Activated CD8-positive, alpha-beta memory T cell treated with anti-CD3 and anti-CD28 coated beads, Interleukin-2, amount 50 U/mL, for 48 hours (primary cell): ENCODE measurements at regions not wholly inside any gene's neighbourhood (a gene's known extent, or its start where the extent isn't known, plus 50 kb on each side); places are given as distances from the start of the nearest gene placed in this dataset.

Experiments used
- DNase-seq: peaks from one replicate; pipeline ENCODE4 v3.0.0-alpha.2; 2020

DNA sequence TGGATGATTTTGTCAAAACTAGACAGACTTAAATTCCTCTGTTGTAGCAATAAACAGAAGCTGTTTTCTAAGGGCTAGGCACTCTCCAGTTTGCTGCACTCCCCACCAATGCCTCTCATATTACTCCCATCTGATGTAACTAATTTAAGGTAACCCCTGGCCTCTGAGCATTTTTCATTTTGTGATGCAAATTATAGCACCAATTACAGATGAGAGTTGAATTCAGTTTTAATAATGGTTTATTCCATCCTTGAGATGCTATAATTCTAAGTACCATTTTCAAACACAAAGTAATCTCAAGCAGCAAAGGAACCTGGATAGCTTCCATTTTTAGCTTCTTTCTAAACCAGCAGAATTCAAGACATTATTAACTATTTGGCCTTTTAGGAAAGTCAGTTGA lies 280.4 kb upstream of the DAB1 start:
- DNase-seq = no peak

DNA sequence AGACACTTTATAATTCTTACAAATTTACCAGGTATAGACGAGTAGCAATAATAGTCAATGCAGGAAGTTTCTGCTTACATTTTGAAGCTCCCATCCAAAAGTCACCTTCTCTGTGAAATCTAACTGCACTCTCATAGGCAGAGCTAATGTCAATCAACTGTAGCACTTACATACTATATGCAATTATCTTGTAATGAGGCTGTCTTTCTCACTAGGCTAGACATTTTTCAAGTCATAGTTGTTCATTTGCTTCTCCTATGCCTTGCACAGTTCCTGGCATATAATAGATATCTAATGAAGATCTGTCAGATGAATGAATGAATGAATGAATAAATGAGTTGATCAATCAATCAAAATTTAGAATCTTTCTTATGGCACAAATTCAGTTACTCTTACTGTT lies 273.0 kb upstream of the DAB1 start:
- DNase-seq = no peak

DNA sequence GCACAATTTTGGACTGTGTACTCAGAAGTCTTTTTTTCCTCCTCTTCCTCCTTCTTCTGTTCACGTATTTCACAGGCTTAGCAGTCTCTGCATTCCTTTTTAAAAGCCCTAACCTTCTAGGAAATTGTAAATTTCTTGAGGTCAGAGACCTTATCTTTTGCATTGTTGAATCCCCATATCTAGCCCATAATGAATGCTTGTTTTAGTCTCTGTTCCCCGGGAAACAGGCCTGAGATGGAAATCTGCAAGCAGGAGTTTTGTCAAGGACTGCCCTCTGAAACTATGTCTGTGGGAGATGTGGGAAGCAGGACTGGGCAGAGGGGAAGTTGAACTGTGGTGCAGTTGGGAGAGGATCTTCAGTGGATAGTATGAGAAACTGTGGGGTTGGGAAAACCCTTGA lies 272.2 kb upstream of the DAB1 start:
- DNase-seq = no peak

DNA sequence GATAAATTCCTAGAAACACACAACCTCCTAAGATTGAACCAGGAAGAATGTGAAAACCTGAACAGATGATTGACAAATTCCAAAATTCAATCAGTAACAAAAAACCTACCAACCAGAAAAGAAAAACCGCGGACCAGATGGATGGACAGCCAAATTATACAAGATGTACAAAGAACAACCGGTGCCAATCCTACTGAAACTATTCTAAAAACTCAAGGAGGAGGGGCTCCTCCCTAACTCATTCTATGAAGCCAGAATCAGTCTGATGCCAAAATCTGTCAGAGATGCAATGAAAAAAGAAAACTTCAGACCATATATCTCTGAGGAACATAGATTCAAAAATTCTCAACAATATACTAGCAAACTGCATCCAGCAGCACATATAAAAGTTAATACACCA lies 262.4 kb upstream of the DAB1 start:
- DNase-seq = no peak

DNA sequence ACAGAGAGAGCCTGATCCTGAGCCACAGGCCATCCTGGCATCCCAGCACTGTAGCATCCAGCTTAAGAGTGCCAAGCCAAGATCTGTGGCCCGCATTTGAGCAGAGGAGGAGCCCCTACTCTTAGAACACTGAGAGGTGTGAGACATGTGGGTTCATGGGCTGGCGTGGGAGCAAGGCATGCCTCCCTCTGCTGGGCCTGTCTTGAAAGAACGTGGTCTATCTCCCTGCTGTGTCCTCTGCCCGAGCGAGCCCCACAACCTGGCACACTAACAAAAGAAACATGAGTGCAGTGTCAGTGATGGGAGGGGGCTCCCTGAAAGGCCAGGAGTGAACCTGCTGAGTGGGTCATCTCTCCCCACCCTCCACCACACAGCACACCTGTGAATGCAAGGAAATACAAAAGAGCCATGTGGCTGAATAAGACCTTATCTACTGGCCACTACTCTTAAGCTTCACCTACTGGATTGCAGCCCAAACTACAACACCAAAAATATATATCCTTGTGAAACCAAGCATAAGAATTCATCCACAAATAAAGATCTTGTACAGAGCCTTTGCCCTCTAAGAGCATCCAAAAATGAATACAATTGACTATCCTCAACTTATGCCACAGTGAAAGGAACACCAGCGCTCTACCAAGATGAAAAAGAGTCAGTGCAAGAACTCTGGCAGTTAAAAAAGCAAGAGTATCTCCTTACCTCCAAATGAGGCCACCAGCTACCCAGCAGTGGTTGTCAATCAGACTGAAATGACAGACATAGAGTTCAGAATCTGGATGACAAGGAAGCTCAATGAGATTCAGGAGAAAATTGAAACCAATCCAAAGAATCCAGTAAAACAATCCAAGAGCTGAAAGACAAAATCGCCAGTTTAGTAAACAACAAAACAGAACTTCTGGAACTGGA lies 259.4 kb upstream of the DAB1 start:
- DNase-seq = no peak

DNA sequence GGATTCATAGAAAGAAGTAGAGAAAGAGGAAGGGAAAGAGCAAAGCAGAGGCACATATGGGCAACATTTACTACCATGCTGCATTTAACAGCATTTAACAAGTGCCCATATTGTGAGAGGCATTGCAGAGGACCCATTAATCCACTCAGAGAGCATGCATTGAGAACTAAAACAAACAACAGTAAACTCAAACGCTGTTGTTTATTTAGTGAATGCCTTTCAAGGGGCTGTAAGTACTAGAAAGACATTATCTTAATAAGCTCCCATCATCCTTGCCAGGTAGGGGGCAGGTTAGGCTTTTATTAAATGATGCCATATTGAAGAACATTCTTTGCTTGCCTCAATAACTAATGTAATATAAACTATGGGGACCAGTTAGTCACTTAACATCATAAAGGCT lies 254.3 kb upstream of the DAB1 start:
- DNase-seq = no peak

DNA sequence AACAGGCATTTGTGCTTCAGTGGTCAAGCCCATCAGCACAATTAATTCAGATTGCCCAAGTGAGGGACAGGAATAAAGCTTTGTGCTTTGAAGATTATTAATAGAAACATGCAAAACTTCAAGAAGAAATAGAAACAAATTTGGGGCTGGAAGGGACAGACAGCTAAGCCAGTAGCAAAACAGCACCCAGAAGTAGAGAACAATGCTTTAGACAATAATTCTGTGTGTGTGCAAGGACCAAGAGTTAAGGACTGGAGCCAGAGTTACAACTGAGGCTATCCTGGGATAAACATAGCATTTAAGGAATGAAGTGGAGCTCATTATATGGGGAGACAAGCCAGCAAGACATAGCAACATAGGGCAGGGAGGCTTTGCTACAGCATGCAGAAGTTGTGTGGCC lies 251.9 kb upstream of the DAB1 start:
- no peak for DNase-seq

DNA sequence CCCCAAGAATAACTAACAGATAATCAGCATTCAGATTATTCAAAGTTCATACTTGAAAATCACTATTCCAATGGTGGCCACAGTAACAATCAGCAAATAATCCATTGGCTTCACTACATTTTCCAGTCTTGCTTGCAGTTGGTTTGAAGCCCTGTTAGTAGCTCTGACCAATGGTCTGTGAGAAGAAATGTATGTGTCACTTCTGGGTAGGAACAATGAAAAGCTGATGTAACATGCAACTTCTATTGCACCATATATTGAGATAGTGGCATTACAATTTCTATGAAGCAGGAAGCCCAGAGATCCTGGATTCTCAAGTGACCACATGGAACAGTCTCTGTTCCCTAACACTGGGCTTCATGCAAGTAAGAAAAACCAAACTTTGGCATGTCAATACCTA lies 250.9 kb upstream of the DAB1 start:
- no peak for DNase-seq

DNA sequence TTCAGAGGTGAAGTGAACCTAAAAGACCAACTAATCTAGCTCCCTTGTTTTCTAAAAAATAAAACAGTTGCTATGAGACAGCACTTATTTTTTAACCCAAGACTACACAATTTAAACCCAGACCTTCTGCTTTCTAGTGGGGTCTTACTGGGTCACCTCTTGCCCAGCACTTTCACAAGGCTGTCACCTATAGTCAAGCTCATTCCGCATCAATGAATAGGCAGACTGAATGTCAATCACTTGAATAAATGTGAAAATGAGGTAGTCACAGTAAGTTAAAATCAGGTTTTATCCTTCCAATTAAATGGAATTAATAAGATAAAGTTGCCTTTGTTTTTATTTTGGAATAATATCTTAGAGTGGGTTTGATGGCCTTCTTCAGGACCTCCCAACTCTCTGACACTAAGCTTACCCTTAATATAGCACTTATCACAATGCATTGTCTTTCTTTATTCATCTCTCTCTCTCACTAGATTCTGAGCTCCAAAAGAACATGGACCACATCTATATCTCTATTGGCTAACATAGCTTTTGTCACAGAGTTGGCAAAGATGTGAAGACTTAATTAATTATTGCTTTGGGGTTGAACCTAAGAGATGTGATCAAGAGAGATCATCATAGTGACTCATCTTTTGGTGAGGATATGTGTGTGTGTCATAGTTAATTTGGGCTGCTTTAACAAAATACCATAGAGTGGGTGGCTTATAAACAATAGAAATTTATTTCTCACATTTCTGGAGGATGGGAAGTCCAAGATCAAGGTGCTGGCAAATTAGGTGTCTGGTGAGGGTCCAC lies 248.7 kb upstream of the DAB1 start:
- no peak for DNase-seq

DNA sequence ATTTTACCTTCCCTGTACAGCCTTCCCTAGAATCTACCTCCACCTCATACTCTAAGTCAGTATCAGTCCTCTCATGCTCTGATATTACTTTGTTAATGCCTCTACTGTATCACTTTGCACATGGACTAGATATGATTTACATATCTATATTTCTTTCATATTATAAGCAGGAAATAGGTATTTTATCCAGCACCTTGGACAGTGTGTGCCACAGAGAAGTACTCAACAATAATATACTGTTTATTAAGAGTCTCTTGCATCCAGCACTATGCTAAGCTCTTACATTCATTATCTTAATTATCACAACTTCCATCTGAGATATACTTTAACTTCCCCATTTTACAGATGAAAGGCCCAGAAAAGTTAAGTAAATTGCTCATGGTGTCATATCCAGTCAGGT lies 247.9 kb upstream of the DAB1 start:
- no peak for DNase-seq

DNA sequence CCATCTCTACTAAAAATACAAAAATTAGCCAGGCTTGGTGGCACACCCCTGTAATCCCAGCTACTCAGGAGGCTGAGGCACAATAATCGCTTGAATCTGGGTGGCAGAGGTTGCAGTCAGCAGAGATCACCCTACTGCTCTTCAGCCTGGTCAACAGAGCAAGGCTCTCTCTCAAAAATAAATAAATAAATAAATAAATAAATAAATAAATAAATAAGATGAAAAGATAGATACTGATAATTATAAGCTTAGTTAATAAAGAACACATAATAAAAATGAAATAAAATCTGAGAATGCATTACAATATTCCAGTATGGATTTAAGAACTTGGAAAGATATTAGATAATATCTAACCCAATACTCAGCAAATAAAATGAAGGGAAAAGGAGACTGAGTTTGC lies 235.9 kb upstream of the DAB1 start:
- DNase-seq = no peak

DNA sequence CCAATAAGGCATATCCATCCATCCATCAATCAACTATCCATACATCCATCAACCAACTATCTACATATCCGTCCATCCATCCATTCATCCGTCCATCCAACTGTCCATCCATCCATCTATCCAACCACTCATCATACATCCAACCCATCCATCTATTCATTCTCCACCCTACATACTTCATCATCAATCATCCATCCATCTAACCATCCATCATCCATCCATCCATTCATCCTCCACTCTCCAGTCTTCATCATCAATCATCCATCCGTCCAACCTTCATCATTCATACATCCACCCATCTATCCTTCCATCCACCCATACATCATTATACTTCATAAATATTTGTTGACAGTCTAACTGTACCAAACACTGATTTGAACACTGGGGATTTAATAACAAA lies 231.3 kb upstream of the DAB1 start:
- no peak for DNase-seq

DNA sequence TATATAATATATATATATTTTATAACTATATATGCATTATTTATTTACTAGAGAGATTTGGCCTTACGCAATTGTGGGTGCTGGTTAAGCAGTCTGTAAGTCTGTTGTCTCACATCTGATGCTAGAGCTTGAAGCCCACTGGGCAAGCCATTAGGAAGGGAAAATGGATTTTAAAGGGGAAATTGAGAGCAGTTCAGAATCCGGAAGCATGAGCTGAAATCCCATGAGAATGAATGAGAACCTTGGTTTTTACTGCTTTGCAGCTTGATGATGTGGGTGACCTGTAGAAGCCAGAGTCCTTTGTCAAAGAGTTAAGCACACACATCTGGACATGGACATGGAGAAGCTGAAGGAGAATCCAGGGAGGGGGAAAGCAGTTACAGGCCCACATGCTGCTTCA lies 220.8 kb upstream of the DAB1 start:
- DNase-seq = no peak

DNA sequence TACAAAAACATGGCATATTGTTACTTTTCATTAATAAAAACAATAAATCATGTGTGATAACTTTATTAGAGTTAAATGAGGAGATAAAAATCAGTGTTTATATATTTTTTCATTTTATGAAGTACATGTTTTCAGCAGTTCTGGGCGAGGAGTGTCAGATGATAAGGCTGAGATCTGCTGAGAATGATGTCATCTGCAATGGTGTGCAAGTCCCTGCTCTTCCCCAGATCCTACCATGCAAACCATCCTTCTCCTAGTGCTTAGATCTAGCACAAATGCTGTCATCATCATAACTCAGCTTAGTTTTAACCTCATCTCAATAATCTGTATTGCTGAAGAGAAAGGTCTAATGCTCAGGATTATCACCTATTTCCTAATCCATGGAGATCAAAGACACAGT lies 214.4 kb upstream of the DAB1 start:
- DNase-seq = no peak

DNA sequence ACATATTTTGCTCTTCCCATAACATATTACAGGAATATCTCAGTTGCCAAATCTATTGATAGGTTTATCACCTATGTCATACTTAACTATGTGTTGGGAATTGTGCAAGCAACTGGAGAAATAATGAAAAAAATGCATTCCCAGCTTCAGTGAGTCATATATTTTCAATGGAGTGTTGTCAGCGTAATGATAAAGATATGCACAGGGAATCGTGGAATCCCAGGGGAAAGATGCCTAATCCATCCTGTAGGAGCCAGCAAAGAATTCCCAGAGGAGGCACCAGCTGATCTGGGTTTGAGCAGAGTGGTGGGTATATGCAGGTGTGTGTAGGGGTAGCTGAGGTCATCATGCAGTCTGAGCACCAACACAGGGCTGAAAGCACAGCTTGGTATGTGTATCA lies 213.3 kb upstream of the DAB1 start:
- DNase-seq = no peak

DNA sequence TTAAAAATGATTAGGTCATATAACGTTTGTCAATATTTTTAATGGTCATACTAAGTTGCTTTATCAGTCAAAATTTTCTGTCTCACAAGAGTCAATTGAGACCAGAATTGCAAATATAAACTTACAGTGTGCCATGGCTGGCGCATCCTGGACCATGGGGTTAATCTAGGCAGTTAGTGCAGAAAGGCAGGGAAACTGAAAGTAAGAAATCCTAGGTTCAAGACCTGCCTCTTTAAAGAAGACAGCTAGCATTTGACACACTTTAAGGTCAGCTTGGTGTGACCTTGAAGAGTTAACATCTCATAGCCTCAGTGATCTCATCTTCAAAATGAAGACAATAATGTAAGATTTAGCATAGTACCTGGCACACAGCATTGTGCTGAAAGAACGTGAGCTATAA lies 210.0 kb upstream of the DAB1 start:
- DNase-seq = no peak

DNA sequence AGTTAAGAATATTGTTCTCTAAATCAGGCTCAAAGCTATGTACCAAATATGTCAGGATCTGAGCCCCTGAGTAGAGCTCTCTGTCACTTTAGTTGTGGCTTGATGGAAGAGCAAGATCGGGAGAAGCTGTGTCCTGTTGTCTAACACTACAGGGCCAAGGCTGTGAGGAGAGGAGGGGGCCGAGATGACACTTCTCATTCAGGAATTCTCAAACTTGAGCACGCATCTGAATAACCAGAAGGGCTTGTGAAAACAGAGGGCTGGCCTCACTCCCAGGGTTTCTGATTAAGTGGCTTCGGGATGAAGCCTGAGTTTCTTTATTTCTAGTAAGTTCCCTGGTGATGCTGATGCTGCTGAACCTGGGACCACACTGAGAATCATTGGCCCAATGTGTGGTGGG lies 209.2 kb upstream of the DAB1 start:
- DNase-seq = no peak

DNA sequence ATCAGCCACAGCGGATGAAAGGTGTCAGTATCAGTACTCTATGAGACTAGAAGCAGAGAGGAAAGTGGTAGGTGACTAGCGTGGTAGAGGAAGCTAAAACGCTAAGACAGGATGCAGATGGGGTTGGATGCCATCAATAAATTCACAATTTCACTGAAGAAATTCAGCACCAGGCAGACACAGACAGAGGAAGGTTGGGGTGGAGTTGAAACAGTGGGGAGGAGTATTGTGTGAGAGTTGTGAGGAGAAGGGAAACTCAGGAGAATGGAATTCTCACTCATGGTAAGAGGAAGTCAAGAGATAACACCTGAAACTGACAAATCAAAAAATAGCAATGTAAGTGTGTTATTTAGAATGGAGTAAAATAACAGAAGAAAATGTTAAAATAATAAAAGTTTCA lies 208.5 kb upstream of the DAB1 start:
- DNase-seq = no peak

DNA sequence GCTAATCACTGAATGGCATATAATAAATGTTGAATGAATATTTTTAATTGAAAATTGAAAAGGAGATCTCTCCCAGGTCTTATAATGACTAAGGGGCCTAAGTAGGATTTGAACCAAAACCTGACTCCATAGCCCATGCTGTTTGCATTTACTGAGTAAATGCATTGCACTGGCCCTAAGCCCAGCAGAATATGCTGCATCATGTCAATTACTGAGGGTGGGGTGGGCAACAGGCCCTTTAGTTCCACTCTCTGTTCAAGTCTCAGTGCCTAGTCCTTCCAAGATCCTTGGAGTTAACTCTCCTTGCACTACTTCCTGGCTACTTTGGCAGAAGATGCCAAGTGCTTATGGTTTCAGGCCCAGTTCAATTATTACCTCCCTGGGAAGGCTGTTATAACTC lies 203.8 kb upstream of the DAB1 start:
- no peak for DNase-seq

DNA sequence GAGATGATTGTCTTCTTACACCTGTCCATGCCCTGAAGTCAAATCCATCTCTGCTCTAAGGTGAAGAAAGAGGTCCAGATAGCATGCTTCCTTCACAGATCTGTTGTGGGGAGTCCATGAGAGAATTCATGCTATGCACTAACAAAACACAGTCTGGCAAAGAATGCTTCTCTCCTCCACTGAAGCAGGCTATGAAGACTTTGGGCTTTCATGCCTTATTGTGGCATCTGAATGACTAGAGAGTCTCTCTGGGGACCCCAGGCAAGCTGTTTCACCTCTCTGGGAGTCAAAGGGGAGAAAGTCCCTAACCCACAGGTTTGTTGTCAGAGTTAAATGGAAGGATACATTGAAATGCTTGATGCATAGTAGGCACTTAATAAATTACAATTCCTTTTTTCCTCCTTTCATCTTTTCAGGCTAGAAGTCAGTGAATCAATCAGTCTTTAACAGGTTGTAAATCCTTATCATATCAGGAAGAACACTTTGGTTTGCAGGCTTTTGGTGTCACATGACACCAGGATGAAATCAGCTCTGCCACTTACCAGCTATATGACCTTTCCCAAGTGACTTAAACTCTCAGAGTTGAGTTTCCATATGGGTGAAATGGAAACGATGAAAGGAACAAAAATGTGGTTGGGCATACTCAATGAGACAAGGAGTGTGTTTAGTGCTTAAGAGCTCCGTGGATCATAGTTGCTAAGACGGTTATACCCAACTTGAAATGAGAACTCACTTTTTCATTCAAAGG lies 200.1 kb upstream of the DAB1 start:
- DNase-seq = no peak

DNA sequence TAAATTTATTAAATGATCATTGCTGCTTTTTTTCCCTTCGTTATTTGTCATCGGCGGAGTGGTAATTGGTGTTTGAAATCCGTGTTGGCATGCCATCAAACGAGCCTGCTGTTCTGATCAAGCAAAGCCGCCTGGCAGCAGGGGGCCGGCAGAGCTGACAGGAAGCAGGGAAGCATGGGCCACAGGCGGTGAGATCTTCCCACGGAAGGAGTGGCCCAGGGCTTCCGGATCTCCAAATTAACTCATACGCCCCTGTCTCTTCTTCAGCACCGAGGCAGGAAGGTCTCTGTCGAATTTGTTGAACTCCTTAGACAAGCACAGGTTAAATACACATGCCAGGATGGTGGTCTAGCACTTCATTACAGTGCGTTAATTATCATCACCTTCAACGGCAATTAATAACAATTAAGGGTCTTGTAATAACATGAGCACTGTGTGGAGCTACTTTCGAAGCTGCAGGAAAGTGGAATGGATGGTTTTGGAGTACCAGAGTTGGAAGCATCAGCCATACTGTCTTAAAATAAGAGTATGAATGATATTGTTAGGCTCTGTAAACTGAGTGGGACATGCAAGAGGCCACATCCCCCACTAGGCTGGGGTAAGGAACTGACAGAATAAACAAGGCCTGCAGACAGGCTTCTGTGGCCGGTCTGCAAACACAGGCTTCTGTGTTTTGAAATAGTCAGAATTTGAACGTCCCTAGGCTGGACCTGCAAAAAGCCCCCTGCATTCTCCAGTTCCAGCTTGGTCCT lies 199.4 kb upstream of the DAB1 start:
- no peak for DNase-seq

DNA sequence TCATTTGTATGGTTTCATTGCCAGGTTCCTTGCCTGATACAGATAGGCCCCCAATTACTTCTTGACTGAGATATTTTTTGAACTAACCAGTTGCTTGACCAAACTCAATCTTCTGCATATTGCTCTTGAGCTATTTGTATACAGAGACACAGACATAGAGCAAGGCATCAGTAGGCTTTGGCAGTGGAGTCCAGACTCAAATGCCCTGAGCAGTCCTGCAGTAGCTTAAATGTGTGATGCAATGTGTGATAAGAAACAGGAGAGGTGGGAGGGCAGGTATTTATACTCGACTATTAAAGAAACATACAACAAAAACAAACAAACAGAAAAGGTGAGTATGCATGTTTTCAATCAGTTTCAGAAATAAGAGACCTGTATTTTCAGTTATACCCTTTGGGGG lies 197.9 kb upstream of the DAB1 start:
- DNase-seq = no peak

DNA sequence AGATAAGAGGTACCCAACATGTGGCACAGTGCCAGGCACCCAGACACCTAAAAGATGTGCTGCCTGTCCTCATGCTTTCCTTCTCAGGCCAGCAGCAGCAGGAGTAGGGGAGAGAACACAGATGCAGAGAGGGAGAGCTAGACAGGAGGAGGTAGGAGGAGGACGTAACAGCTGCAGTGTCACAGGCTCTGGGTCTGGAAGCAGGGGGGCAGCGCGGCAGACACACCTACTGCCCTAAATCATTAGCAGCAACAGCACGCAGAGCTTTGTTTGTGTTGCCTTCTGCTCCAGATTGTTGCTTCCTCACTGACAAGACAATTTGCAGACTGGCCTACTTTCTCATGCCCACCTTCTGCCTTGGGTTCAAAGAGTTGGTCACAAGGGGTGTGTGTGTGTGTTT lies 196.7 kb upstream of the DAB1 start:
- DNase-seq = no peak
